ENCODE measurements at regions not wholly inside any gene's neighbourhood (a gene's known extent, or its start where the extent isn't known, plus 50 kb on each side); places are given as distances from the start of the nearest gene placed in this dataset.

DNA sequence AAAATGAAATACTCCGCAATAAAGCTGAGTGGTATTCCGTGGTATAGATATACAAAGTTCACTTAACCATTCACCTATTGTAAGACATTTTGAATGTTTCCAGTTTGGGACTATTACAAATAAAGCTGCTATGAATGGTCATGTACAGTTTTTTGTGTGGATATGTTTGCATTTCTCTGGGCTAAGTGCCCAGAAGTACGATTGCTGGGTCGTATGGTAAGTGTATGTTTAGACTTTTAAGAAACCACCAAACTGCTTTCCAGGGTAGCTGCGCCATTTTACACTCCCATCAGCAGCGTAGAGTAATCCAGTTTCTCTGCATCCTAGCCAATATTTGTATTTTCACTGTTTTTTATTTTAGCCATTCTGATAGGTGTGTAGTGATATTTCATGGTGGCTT is 208.4 kb upstream of the TLE3 start:
- TF ChIP-seq, protein P1, sequence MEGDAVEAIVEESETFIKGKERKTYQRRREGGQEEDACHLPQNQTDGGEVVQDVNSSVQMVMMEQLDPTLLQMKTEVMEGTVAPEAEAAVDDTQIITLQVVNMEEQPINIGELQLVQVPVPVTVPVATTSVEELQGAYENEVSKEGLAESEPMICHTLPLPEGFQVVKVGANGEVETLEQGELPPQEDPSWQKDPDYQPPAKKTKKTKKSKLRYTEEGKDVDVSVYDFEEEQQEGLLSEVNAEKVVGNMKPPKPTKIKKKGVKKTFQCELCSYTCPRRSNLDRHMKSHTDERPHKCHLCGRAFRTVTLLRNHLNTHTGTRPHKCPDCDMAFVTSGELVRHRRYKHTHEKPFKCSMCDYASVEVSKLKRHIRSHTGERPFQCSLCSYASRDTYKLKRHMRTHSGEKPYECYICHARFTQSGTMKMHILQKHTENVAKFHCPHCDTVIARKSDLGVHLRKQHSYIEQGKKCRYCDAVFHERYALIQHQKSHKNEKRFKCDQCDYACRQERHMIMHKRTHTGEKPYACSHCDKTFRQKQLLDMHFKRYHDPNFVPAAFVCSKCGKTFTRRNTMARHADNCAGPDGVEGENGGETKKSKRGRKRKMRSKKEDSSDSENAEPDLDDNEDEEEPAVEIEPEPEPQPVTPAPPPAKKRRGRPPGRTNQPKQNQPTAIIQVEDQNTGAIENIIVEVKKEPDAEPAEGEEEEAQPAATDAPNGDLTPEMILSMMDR (IDR thresholded peaks at IDR 0.05; ENCODE audit: insufficient read depth, low read length, poor library complexity, severe bottlenecking) = no peak
- Histone ChIP-seq H3K36me3 (ENCODE audit: control insufficient read depth, insufficient read depth, low read length) (no peaks in the 10 kb centered on the region), H3K4me3 (ENCODE audit: low read depth, low read length) (no peak overlapping the region), H3K27me3 (ENCODE audit: control insufficient read depth, insufficient read depth, low read length) (peaks cover 4% of the 10 kb centered on the region)
- no peak for DNase-seq (ENCODE audit: low read depth)

DNA sequence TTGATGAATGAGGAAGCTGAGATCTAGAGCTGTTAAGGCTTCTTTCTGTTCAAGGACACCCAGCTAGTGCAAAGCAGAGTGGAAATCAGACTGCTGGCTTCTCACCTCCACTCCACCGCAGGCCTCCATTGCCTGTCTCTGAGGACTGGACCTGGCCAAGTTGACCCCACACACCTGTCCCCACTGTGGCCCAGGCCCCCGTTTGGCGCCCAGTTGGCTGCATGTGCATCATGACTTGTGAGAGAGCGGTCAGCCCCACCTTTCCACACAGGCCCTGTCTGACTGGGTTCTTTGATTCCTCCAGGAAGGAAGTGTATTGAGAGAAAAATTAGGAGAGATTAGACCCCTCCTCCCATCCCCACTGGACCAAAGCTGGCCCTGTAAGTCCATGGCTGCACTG is 206.3 kb upstream of the TLE3 start:
- Histone ChIP-seq H3K27me3 (ENCODE audit: control insufficient read depth, insufficient read depth, low read length) (peaks cover 2% of the 10 kb centered on the region), H3K36me3 (ENCODE audit: control insufficient read depth, insufficient read depth, low read length) (no peaks in the 10 kb centered on the region), H3K4me3 (ENCODE audit: low read depth, low read length) (no peak overlapping the region)
- TF ChIP-seq, protein P1 (IDR thresholded peaks at IDR 0.05; ENCODE audit: insufficient read depth, low read length, poor library complexity, severe bottlenecking) = no peak
- DNase-seq (ENCODE audit: low read depth) = no peak

DNA sequence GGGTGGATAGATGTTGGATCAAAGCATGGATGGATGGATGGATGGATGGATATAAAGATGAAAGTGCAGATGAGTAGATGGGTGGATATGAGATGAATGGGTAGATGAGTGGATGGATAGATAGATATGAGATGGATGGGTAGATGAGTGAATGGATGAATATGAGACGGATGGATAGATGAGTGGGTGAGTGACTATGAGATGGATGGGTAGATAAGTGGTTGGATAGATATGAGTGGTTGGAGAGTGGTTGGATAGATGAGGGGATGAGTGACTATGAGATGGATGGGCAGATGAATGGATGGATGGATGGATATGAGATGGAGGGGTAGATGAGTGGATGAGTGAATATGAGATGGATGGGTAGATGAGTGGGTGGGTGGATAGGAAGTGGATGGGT is 204.6 kb upstream of the TLE3 start:
- DNase-seq (ENCODE audit: low read depth) = no peak

DNA sequence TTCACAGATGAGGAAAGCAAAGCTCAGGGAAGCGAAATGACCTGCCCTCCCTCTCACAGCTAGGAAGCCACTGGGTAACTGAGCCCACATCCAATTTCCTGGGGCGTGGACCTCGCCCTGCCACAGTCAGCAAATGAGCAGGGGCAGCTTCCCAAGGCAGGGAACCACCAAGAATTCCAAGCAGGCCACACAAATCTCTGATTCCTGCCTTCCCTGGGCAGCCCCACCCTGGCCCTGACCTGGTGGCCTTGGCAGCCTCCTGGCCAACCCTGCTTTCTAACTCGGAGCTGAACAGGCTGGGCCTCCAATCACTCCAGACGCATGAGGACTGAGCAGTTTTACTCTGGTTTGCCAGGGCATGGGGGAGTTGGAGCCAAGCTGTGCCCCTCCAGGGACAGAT is 203.7 kb upstream of the TLE3 start:
- no peak for DNase-seq (ENCODE audit: low read depth)
- Histone ChIP-seq H3K4me3 (ENCODE audit: low read depth, low read length) (no peak overlapping the region), H3K27me3 (ENCODE audit: control insufficient read depth, insufficient read depth, low read length) (no peaks in the 10 kb centered on the region), H3K36me3 (ENCODE audit: control insufficient read depth, insufficient read depth, low read length) (no peaks in the 10 kb centered on the region)
- TF ChIP-seq, protein P1 (IDR thresholded peaks at IDR 0.05; ENCODE audit: insufficient read depth, low read length, poor library complexity, severe bottlenecking) = no peak

More for the DNA sequence above, 204.6 kb upstream of the TLE3 start:
- Histone ChIP-seq H3K36me3 (ENCODE audit: control insufficient read depth, insufficient read depth, low read length) (no peaks in the 10 kb centered on the region), H3K27me3 (ENCODE audit: control insufficient read depth, insufficient read depth, low read length) (no peaks in the 10 kb centered on the region), H3K4me3 (ENCODE audit: low read depth, low read length) (no peak overlapping the region)
- TF ChIP-seq, protein P1 (IDR thresholded peaks at IDR 0.05; ENCODE audit: insufficient read depth, low read length, poor library complexity, severe bottlenecking) = no peak

DNA sequence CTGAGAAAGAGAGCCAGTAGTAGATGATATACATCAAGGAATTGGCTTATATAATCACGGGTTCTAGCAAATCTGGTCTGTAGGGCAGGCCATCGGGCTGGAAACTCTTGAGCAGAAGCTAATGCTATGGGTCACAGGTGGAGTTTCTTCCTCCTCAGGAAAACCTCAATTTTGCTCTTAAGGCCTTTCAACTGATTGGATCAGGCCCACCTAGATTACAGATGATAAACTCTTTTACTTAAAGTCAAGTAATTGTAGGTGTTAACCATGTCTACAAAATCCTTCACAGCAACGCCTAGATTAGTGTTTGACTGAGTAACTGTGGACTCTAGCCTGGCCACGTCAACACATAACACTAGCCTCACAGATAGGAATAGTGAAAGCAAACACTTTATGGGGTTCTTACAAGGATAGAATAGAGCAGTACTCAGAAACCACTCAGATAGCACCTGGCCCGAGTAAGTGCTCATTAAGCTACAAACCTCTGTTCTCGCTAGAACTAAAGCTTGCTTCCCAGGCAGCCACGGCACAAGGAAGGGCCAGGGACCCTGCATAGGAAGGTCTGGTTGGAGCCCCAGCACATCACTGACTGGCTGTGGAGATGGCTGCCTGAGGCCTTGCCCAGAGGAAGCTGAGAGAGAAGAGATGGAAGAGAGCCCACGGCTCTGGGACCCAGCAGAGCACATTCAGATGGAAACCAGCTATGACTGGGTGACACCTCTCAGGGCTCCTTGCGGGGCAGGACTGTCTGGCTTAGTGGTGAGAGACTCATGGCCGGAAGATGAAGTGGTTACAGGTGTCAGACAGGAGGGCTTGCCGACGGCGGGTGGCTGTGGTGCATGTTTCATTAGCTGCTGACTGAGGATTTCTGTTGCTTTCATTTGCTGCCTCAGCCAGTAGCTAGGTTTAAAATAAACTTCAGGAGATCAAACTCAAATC is 202.5 kb upstream of the TLE3 start:
- H3K36me3 ChIP-seq (ENCODE audit: control insufficient read depth, insufficient read depth, low read length) = no peaks in the 10 kb centered on the region
- H3K27me3 ChIP-seq (ENCODE audit: control insufficient read depth, insufficient read depth, low read length) = no peaks in the 10 kb centered on the region
- TF ChIP-seq, protein P1 (IDR thresholded peaks at IDR 0.05; ENCODE audit: insufficient read depth, low read length, poor library complexity, severe bottlenecking) = no peak
- no peak overlapping the region for H3K4me3 ChIP-seq (ENCODE audit: low read depth, low read length)
- no peak for DNase-seq (ENCODE audit: low read depth)
